Esophagus squamous epithelium (tissue), 4 donors: ENCODE measurements at regions not wholly inside any gene's neighbourhood (a gene's known extent, or its start where the extent isn't known, plus 50 kb on each side); places are given as distances from the start of the nearest gene placed in this dataset.

Experiments used
- POLR2A ChIP-seq, 4 donors: fragments of 450-650 bp; IDR thresholded peaks; one replicate each; pipeline ENCODE4 v1.6.1; 2017; ENCODE audit warnings: antibody characterized with exemption in 4 of 4, mild to moderate bottlenecking in 4 of 4, moderate library complexity in 3 of 4
- TF ChIP-seq, protein P1 (sequence below), 6 experiments: fragments of 450-650 bp in 4 of 6; fragments of 200-600 bp in 2 of 6; sonication (generic) in 2 of 6; IDR thresholded peaks; one replicate each; pipeline ENCODE4 v1.5.1; 2016 to 2019; ENCODE audit warnings: antibody characterized with exemption in 6 of 6, mild to moderate bottlenecking in 4 of 6, moderate library complexity in 4 of 6

DNA sequence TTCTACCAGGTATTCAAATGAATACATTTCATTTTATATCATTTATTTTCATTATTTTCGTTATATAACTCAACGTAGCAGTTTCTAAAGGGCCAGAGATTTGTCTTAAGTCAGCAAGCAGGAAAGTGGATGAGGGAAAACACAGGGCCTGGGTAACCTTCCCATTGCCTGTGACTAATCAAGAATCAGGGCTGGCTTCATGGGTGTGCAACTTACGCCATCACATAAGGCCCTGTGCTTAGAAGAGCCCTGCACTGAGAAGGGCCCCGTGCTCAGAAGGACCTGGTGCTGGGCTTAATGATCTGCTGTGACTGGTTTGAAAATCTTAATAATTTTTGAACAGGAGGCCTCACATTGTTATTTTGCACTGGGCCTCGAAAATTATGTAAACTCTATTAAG is 65.4 kb upstream of the FAM9C start:
- TF ChIP-seq, protein P1, sequence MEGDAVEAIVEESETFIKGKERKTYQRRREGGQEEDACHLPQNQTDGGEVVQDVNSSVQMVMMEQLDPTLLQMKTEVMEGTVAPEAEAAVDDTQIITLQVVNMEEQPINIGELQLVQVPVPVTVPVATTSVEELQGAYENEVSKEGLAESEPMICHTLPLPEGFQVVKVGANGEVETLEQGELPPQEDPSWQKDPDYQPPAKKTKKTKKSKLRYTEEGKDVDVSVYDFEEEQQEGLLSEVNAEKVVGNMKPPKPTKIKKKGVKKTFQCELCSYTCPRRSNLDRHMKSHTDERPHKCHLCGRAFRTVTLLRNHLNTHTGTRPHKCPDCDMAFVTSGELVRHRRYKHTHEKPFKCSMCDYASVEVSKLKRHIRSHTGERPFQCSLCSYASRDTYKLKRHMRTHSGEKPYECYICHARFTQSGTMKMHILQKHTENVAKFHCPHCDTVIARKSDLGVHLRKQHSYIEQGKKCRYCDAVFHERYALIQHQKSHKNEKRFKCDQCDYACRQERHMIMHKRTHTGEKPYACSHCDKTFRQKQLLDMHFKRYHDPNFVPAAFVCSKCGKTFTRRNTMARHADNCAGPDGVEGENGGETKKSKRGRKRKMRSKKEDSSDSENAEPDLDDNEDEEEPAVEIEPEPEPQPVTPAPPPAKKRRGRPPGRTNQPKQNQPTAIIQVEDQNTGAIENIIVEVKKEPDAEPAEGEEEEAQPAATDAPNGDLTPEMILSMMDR (IDR thresholded peaks at IDR 0.05) = no peak
- TF ChIP-seq POLR2A (IDR thresholded peaks at IDR 0.05) = no peak
